T-helper 22 cell (primary cell): ENCODE measurements at regions not wholly inside any gene's neighbourhood (a gene's known extent, or its start where the extent isn't known, plus 50 kb on each side); places are given as distances from the start of the nearest gene placed in this dataset.
"Not testable (repeated sequence)": the region's sequence is repeated elsewhere in the genome, so short reads cannot be mapped to it uniquely, and the experiment has no call there.

Experiments
- DNase-seq: peaks from one replicate; pipeline ENCODE4 v3.0.0-alpha.2; 2020; ENCODE audit warnings: low read depth

- DNase-seq = no peak
Measured at GRCh38 chr2:220346919-220347318, 719.5 kb downstream of the SLC4A3 start.

GRCh38 chr2:220347626-220348025 is 720.2 kb downstream of the SLC4A3 start:
- DNase-seq = no peak

GRCh38 chr2:220348206-220348605 is 720.8 kb downstream of the SLC4A3 start:
- no peak for DNase-seq

GRCh38 chr2:220353897-220354296 is 726.5 kb downstream of the SLC4A3 start:
- no peak for DNase-seq

GRCh38 chr2:220356076-220356475 is 728.6 kb downstream of the SLC4A3 start:
- no peak for DNase-seq

GRCh38 chr2:220365023-220365422 is 737.6 kb downstream of the SLC4A3 start:
- no peak for DNase-seq

GRCh38 chr2:220366765-220367164 is 739.3 kb downstream of the SLC4A3 start:
- no peak for DNase-seq

- DNase-seq = no peak
Measured at GRCh38 chr2:220370764-220371163, 743.3 kb downstream of the SLC4A3 start.

- DNase-seq = no peak
Measured at GRCh38 chr2:220371211-220371610, 743.8 kb downstream of the SLC4A3 start.

GRCh38 chr2:220373878-220374277 is 746.4 kb downstream of the SLC4A3 start:
- no peak for DNase-seq

GRCh38 chr2:220374282-220374681 is 746.9 kb downstream of the SLC4A3 start:
- DNase-seq = no peak

GRCh38 chr2:220377482-220378155 is 750.2 kb downstream of the SLC4A3 start:
- DNase-seq = no peak

GRCh38 chr2:220387758-220388157 is 760.3 kb downstream of the SLC4A3 start:
- DNase-seq = not testable (repeated sequence)

- no peak for DNase-seq
Measured at GRCh38 chr2:220393711-220394110, 766.3 kb downstream of the SLC4A3 start.

GRCh38 chr2:220394433-220394832 is 767.0 kb downstream of the SLC4A3 start:
- no peak for DNase-seq

GRCh38 chr2:220396287-220396686 is 768.9 kb downstream of the SLC4A3 start:
- no peak for DNase-seq

GRCh38 chr2:220410296-220410695 is 782.9 kb downstream of the SLC4A3 start:
- DNase-seq = no peak

- no peak for DNase-seq
Measured at GRCh38 chr2:220417503-220417902, 790.1 kb downstream of the SLC4A3 start.

- DNase-seq = no peak
Measured at GRCh38 chr2:220419647-220420046, 792.2 kb downstream of the SLC4A3 start.

GRCh38 chr2:220420820-220421219 is 793.4 kb downstream of the SLC4A3 start:
- no peak for DNase-seq

- DNase-seq = no peak
Measured at GRCh38 chr2:220422676-220423075, 795.2 kb downstream of the SLC4A3 start.

GRCh38 chr2:220424561-220424960 is 797.1 kb downstream of the SLC4A3 start:
- no peak for DNase-seq

GRCh38 chr2:220432645-220433044 is 805.2 kb downstream of the SLC4A3 start:
- no peak for DNase-seq

GRCh38 chr2:220433131-220433530 is 805.7 kb downstream of the SLC4A3 start:
- DNase-seq = no peak
